HCT116 (cell line): ENCODE measurements at regions not wholly inside any gene's neighbourhood (a gene's known extent, or its start where the extent isn't known, plus 50 kb on each side); places are given as distances from the start of the nearest gene placed in this dataset.

Source experiments
- ATF3 ChIP-seq: IDR thresholded peaks from 2 replicates; pipeline ENCODE4 v1.6.1; 2012
- CBX3 ChIP-seq: IDR thresholded peaks from 2 replicates; pipeline ENCODE4 v1.6.1; 2012; ENCODE audit warnings: low read depth
- EZH2 ChIP-seq: fragments of 200-600 bp; sonication (generic); IDR thresholded peaks from 2 replicates; pipeline ENCODE4 v1.6.1; 2017; ENCODE audit warnings: antibody characterized with exemption, mixed run types
- EZH2phosphoT487 ChIP-seq: fragments of 200-600 bp; IDR thresholded peaks from 2 replicates; pipeline ENCODE4 v1.6.1; 2018; ENCODE audit warnings: antibody characterized with exemption, borderline replicate concordance
- MAX ChIP-seq: IDR thresholded peaks from 2 replicates; pipeline ENCODE4 v1.6.1; 2012
- POLR2A ChIP-seq: IDR thresholded peaks from 2 replicates; pipeline ENCODE4 v1.7.0; 2011; ENCODE audit warnings: borderline replicate concordance; ENCODE audit not compliant: insufficient read depth, insufficient read length; ENCODE audit errors: extremely low read depth
- POLR2AphosphoS5 ChIP-seq: IDR thresholded peaks from 2 replicates; pipeline ENCODE4 v1.6.1; 2011; ENCODE audit warnings: mild to moderate bottlenecking, low read depth, low read length, moderate library complexity
- SP1 ChIP-seq: IDR thresholded peaks from 2 replicates; pipeline ENCODE4 v1.6.1; 2012; ENCODE audit warnings: low read depth
- TCF7L2 ChIP-seq: IDR thresholded peaks from 2 replicates; pipeline ENCODE4 v1.7.0; 2011; ENCODE audit warnings: borderline replicate concordance, inconsistent platforms; ENCODE audit not compliant: insufficient read depth, insufficient read length; ENCODE audit errors: extremely low read depth
- TF ChIP-seq, protein P1 (sequence below): IDR thresholded peaks from 2 replicates; pipeline ENCODE4 v1.6.1; 2012; ENCODE audit warnings: low read depth
- TF ChIP-seq, protein P2 (sequence below), 3 experiments: fragments of 200-600 bp in 1 of 3; sonication (generic) in 1 of 3; IDR thresholded peaks in 2 of 3; conservative IDR thresholded peaks in 1 of 3; 2 replicates each; pipeline ENCODE4 v1.5.1; 2012 to 2017; ENCODE audit warnings: low read depth in 2 of 3, low read length in 2 of 3, antibody characterized with exemption in 1 of 3, borderline replicate concordance in 1 of 3, control low read depth in 1 of 3, mild to moderate bottlenecking in 1 of 3, mixed read lengths in 1 of 3, mixed run types in 1 of 3, moderate library complexity in 1 of 3; ENCODE audit not compliant: insufficient read depth in 1 of 3

GRCh38 chr2:64325852-64326577 is 127.9 kb upstream of the LGALSL start:
- no peak for TF ChIP-seq POLR2A
- TF ChIP-seq MAX = no peak
- no peak for TF ChIP-seq TCF7L2
- TF ChIP-seq, protein P1, sequence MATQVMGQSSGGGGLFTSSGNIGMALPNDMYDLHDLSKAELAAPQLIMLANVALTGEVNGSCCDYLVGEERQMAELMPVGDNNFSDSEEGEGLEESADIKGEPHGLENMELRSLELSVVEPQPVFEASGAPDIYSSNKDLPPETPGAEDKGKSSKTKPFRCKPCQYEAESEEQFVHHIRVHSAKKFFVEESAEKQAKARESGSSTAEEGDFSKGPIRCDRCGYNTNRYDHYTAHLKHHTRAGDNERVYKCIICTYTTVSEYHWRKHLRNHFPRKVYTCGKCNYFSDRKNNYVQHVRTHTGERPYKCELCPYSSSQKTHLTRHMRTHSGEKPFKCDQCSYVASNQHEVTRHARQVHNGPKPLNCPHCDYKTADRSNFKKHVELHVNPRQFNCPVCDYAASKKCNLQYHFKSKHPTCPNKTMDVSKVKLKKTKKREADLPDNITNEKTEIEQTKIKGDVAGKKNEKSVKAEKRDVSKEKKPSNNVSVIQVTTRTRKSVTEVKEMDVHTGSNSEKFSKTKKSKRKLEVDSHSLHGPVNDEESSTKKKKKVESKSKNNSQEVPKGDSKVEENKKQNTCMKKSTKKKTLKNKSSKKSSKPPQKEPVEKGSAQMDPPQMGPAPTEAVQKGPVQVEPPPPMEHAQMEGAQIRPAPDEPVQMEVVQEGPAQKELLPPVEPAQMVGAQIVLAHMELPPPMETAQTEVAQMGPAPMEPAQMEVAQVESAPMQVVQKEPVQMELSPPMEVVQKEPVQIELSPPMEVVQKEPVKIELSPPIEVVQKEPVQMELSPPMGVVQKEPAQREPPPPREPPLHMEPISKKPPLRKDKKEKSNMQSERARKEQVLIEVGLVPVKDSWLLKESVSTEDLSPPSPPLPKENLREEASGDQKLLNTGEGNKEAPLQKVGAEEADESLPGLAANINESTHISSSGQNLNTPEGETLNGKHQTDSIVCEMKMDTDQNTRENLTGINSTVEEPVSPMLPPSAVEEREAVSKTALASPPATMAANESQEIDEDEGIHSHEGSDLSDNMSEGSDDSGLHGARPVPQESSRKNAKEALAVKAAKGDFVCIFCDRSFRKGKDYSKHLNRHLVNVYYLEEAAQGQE = no peak
- no peak for TF ChIP-seq SP1
- TF ChIP-seq CBX3 = no peak
- TF ChIP-seq POLR2AphosphoS5 = no peak
- TF ChIP-seq, protein P2, sequence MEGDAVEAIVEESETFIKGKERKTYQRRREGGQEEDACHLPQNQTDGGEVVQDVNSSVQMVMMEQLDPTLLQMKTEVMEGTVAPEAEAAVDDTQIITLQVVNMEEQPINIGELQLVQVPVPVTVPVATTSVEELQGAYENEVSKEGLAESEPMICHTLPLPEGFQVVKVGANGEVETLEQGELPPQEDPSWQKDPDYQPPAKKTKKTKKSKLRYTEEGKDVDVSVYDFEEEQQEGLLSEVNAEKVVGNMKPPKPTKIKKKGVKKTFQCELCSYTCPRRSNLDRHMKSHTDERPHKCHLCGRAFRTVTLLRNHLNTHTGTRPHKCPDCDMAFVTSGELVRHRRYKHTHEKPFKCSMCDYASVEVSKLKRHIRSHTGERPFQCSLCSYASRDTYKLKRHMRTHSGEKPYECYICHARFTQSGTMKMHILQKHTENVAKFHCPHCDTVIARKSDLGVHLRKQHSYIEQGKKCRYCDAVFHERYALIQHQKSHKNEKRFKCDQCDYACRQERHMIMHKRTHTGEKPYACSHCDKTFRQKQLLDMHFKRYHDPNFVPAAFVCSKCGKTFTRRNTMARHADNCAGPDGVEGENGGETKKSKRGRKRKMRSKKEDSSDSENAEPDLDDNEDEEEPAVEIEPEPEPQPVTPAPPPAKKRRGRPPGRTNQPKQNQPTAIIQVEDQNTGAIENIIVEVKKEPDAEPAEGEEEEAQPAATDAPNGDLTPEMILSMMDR (IDR thresholded peaks at IDR 0.05 in 2 of 3, conservative IDR thresholded peaks at IDR 0.05 in 1 of 3; ENCODE audit: borderline replicate concordance in 1 of 3, insufficient read depth in 1 of 3, low read depth in 2 of 3, low read length in 2 of 3) = no peak
- TF ChIP-seq EZH2phosphoT487 = no peak
- TF ChIP-seq EZH2 = no peak
- TF ChIP-seq ATF3 = no peak
